HG02885 (cell line): ENCODE measurements at regions not wholly inside any gene's neighbourhood (a gene's known extent, or its start where the extent isn't known, plus 50 kb on each side); places are given as distances from the start of the nearest gene placed in this dataset.

Experiments used
- ATAC-seq: cut with Tn5 transposase; IDR thresholded peaks from one replicate; pipeline ENCODE4 v1.9.1; 2021; ENCODE audit warnings: mild to moderate bottlenecking; ENCODE audit not compliant: unreplicated experiment, poor library complexity

- no peak for ATAC-seq
Observed at GRCh38 chr5:73375191-73375545, 73.4 kb downstream of the FOXD1 start.

- ATAC-seq, result no peak
Observed at GRCh38 chr5:73374520-73375190, 73.9 kb downstream of the FOXD1 start.

- no peak for ATAC-seq
Observed at GRCh38 chr5:73373814-73374510, 74.6 kb downstream of the FOXD1 start.

- ATAC-seq, result no peak
Observed at GRCh38 chr5:73370640-73371583, 77.7 kb downstream of the FOXD1 start.

GRCh38 chr5:73370095-73370494 is 78.5 kb downstream of the FOXD1 start:
- ATAC-seq, result no peak

- ATAC-seq, result no peak
Observed at GRCh38 chr5:73369278-73369677, 79.3 kb downstream of the FOXD1 start.

GRCh38 chr5:73367650-73368049 is 80.9 kb downstream of the FOXD1 start:
- no peak for ATAC-seq

GRCh38 chr5:73365990-73366667 is 82.4 kb downstream of the FOXD1 start:
- no peak for ATAC-seq

- no peak for ATAC-seq
Observed at GRCh38 chr5:73365301-73365853, 83.2 kb downstream of the FOXD1 start.

GRCh38 chr5:73363911-73364730 is 84.5 kb downstream of the FOXD1 start:
- ATAC-seq, result no peak

GRCh38 chr5:73359395-73359794 is 89.2 kb downstream of the FOXD1 start:
- ATAC-seq, result no peak

GRCh38 chr5:73358366-73358765 is 90.2 kb downstream of the FOXD1 start:
- ATAC-seq, result no peak

GRCh38 chr5:73357576-73357975 is 91.0 kb downstream of the FOXD1 start:
- no peak for ATAC-seq

- no peak for ATAC-seq
Observed at GRCh38 chr5:73355108-73355507, 93.5 kb downstream of the FOXD1 start.

- ATAC-seq, result no peak
Observed at GRCh38 chr5:73354406-73354805, 94.2 kb downstream of the FOXD1 start.

GRCh38 chr5:73352649-73353230 is 95.8 kb downstream of the FOXD1 start:
- ATAC-seq, result no peak

- no peak for ATAC-seq
Observed at GRCh38 chr5:73352243-73352642, 96.3 kb downstream of the FOXD1 start.

GRCh38 chr5:73351593-73351992 is 97.0 kb downstream of the FOXD1 start:
- no peak for ATAC-seq

GRCh38 chr5:73346878-73347408 is 101.6 kb downstream of the FOXD1 start:
- no peak for ATAC-seq
